Cerebellar nuclear complex (tissue), 1 donor: ENCODE measurements at regions not wholly inside any gene's neighbourhood (a gene's known extent, or its start where the extent isn't known, plus 50 kb on each side); places are given as distances from the start of the nearest gene placed in this dataset.

ENCODE experiments used
- DNase-seq, 2 experiments: peaks; one replicate each; lab custom pipeline; 2025; lab: John Stamatoyannopoulos, UW

DNA sequence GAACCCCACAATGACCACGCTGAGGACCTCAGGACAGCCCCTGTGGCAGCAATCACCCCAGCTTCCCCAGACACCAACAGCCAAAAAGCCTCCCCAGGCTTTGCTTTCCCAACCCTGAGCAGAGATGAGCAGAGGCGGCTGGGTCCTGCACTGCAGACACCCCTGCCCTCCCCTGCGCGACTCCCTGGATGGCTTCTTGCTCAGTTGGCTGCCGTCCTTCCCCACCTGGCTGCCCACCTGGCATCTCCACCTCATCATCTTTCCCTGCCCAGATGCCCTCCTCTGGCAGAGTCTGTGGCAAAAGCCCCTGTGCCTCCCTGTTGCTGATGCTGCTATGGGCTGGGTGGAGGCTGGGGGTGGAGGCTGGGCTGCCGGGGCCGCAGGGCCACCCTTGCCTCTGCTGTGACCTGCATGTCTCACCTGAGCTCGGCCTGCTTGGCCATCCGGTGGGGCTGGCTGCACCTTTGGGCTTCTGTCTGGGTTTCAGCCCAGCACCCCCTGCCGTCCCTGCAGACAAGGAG is 567.7 kb downstream of the TCERG1L start:
- no peak for DNase-seq

DNA sequence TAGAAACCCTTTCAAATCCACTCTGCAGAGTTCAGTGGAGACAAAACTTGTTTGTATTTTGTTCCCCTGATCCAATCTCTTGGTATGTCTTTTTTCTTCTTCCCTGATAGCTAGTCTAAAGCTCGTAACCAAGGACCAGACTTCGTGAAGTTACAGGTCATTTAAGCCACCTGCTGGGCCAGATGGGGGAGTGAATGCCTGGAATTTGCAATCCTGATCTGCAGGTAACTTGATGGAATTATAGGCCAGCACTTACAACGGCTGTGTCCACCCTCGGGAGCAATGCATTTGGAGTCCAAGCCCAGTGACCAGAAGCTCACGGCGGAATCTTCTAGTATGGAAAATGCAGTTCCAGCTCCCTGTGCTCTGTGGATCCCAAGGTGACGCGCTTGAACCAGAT is 566.9 kb downstream of the TCERG1L start:
- no peak for DNase-seq

DNA sequence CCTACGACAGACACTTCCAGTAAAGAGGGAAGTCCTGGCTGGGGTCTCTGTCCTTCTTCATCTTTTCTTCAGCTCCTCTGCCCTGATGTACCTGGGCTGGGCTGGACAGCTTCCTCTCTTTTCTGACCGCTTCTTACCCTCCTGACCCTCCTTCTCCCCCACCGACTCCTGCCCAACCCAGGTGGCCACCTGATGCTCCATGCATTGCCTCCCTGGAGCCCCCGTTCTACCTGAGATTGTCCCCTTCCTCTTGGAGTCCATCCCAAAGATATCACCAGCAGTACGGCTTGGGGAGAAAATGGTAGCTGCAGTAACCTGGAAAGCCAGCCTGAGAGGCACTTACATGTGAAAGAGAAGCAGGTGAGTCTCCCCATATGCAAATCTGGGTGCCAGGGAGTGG is 566.3 kb downstream of the TCERG1L start:
- DNase-seq, result no peak

DNA sequence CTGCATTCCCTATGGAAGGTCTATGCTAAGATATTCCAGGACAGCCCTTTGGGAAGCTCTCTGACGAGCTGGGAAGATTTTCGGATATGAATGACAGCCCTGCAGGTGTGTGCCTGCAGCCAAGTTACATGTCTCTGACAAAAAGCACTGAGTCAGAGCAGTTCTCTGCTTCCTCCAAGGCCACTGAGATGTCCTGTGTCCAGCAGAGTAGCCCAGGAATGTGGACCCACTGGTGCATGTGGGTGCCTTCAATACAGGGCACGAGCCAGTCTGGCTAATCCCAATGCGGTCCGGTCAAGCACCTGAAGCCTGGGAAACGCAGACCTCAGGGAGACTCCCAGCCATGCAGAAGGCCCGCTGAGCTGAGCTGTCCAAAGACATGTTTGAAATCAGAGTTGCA is 565.7 kb downstream of the TCERG1L start:
- DNase-seq, result no peak

DNA sequence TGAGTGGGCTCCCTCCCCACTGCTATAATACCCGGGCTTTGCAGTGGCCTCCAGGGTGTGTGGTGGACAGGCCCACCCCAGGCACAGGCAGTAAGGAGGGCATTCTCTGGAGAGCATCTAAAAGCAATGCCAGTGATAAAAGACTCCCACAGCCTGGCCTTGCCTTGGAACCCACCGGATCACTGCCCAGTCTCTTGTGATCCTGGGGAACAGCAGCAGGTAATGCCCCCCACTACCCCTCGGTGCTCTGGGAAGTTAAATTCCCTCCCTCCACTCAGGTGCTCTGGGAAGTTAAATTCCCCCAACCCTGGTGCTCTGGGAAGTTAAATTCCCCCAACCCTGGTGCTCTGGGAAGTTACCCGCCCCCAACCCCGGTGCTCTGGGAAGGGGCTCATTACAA is 565.2 kb downstream of the TCERG1L start:
- DNase-seq, result no peak

DNA sequence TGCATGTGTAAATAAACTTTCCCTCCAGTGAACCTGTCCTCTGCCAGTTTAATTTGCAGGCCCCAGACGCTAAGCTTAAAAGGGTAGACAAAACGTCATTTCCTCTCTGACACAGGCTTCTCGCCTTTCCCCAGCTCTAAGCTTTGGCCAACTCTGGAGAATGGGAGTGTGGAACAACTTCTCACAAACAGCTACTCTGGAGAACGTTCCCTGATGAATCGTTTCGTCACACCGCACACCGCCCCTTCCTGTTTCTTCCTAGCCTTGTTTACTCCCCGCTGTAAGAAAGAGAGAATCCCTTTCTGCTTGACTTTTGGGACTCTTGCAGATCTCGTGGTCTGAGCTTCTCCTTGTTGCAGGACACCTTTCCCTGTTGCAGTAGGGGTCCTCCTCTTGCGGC is 564.2 kb downstream of the TCERG1L start:
- no peak for DNase-seq

DNA sequence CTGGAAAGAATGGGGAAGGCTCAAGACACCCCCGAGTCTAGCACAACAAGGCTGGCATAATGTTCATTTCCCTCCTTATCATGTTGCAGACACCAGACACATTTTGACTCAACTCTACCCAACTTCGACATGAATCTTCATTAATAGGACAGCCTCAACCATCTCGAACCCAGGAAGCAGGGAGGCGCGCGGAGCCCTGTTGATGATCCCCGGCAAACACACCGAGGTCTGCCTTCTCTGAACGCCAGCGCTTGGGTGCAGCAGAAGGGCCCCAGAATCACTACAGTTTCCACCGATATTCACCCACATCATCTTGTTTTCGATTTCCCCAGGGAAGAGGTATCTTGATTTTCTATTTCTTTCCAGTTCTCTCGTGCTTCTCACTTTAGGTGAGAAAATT is 563.6 kb downstream of the TCERG1L start:
- no peak for DNase-seq

DNA sequence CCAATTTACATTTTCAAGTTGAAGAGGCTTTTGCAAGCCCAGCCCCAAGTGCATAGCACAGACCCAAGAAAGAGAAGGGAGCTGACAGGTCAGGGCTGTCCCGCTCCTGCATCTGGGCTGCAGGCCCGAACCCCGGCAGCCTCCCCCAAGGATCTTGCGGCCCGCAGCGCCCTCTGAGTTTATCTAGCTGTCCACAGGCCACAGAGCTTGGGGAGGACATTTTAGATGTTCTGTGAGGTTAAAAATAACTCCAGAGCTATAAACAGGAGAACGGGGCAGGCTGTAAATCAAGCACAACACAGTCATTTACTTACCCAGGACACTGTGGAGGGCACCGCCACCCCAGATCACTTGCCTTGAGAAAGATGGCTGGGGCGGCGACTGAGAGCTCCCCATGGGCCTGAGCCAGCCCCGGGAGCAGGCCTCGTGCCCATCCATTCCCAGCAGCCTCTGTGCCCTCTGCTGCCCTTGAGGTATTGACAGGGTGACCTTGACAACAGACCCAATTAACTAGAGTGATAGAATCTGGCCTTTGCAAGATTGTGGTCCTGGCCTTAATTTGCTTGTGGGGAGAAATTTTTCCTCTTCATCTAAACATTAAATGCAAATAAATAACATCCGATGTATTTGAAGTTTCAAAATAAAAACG is 563.0 kb downstream of the TCERG1L start:
- no peak for DNase-seq

DNA sequence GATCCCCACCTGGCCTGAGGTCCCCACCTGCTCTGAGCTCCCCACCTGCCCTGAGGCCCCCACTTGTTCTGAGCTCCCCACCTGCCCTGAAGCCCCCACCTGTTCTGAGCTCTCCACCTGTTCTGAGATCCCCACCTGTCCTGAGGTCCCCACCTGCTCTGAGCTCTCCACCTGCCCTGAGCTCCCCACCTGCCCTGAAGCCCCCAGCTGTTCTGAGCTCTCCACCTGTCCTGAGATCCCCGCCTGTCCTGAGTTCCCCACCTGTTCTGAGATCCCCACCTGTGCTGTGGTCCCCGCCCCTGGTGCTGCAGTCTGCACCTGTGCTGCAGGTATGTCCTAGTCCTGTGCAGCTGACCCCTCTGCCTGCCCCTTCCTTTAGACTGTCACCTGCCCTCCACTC is 561.6 kb downstream of the TCERG1L start:
- DNase-seq, result no peak

DNA sequence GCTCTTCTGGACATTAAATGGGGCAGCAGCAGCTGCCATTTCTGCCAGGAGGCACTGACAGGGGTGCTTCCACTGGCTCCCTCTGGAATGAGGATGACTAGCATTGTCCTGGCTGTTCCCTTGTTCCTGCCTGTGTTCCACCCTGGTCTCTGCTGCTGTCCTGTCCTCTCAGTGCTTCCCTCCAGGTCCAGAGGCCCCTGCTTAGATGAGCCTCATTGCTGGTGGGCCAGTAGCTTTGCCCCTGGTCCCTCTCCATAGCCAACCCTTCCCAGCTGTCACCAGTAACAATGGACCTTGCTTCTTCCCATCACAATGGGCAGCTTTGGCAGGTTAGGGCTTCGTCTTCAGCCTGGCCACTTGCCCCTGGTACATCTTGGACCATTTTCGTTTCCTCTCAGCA is 561.1 kb downstream of the TCERG1L start:
- no peak for DNase-seq

DNA sequence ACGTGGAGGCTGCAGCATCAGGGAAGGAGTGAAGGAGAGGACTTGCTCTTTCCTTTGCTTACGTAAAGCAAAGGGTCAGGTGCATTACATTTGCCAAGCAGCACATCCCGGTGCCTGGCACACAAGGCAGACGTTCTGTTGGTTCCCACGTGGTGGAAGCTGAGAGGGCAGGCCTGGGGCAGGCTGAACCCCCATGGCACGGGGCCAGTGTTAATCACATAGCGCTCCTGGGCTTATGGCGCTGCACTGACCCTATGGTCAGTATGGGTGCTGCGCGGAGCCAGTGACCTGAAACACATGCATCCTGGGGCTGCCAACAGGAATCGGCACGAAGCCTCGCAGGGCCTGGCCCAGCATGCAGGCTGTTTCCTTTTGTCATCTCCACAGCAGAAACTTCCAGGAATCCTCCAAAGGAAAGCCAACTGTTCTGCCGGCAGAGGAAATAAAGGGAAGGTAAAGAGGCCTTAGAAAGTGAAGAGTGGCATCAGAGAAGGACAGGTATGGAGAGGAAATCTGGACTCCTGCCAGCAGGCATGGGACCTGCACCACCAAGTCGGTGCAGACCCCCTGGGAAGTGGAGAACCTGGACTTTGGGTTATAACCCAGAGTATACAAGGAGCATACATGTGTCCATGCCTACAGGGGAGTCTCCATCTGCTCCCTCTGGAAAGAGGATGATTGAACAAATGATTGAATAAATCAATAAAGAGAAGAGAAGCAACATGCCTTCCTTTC is 560.2 kb downstream of the TCERG1L start:
- no peak for DNase-seq

DNA sequence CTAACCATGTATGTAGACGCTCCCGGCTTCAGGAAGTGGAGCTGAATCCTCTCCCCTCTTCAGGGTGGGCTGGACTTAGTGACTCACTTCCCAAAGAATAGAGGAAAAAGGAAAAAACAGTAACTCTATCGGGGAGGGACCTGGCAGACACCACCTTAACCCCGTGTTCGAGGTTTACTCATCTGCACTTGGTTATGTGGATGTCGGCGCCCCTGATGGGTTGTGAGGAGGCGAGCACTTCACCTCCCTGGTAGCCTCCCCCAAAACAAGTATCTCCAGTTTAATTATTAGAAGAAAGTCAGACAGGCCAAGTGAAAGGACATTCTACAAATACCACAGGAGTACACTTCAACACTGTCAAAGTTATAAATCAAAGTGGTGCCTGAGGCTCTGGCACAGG is 559.7 kb downstream of the TCERG1L start:
- no peak for DNase-seq

DNA sequence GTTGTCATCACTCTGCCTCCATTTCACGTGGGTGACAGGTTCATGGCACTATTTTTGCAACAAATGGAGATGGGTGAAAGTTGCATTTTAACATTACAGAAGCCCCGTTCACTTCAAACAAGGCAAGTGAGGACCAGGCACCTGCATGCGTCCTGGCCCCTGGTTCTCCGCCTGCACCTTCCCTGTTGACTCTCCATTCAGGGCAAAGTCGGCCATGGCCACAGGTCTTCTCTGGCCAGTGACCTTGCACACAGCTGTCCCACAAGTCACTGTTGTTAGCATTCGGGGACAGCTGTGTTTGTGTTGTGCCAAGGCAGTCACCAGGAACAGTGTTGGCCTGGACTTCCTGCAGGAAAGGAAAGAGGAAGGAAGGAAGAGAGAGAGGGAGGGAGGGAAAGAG is 554.9 kb downstream of the TCERG1L start:
- DNase-seq, result no peak

DNA sequence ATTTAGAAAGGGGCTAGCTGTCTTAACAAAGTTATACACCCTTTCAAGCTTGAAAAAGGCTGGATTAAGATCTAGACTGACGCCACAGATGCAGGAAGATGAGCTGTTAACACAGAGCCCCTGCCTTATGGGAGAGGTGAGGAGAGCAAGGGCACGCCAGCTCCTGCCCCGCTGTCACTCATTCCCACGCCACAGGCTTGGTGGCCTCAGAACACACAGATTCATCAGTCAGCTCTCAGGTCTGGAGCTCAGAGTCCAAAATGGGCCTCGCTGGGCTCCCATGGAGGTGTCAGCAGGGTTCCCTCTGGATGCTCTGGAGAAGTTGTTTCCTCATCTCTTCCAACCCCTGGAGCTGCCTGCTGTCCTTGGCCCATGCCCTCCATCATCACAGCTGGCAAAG is 554.2 kb downstream of the TCERG1L start:
- DNase-seq, result no peak

DNA sequence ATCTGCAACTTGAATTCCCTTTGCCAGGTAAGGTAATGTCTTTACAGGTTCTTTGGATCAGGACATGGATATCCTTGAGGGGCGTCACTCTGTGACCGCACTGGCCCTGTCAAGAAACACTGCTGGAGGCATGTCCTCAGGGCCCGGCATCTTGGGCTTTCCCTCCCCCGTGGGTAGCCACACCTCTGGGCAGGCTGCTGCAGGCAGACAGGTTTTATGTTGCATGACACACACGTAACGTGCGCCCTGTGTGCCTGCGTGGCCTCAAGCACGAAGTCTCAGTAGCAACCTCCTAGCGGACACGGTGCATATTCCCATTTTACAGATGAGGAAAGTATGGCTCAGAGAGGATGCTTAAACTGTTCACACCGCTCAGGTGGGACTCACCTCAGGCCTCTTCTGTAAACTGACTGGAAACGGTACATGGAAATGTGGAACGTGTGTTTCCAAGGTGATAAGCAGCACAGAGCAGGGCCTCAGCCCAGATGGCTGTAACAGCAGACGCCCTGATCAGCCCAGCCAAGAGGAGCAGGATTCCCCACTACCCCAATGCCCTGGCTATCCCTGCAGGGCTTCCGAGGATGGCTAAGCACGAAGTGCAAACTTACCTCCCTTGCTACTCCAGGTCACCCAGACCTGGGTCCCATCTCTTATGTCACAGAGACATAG is 553.6 kb downstream of the TCERG1L start:
- DNase-seq, result no peak

DNA sequence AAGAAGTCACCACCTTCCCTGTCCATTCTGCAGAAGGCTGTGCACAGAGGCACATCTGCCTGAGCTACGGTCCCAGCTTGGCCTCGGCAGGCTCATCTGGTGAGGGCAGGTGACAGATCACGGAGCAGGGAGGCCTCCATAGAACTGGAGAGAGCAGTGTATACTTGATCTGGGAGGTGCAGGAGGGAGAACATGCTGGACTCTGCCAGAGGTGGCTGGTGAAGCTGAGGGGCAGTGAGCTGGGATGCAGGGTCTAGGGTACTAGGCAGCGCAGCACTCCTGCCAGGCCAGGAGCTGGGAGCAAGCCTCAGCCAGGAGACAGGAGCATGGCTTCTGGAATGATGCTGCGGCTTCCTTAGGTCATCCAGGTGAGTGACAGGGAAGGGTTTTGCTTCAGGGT is 553.0 kb downstream of the TCERG1L start:
- no peak for DNase-seq

DNA sequence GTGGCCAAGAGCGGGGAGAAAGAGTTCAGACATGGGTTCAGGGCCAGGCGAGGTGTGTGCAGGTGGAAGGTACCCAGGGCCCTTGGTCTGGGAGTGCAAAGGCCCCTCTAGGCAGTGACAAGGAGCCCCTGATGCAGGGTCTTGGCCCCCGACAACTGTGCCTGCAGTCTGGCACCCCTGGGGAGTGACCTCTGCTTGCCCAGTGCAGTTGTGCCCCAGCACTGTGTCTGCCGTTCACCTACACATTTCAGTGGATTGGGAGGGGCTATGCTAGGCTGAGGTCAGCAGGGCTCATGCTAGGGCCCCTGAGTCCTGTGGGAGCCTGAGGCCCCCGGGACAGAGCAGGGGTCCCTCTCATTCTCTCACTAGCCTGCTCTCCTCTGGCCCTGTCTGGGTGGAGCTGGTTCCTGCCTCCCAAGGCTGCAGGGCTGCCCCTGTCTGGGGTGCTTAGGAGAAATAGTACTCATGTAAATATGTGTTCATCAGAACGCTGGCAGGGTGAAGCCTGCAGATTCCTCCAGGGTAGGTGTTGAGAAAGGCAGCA is 550.4 kb downstream of the TCERG1L start:
- DNase-seq, result no peak

DNA sequence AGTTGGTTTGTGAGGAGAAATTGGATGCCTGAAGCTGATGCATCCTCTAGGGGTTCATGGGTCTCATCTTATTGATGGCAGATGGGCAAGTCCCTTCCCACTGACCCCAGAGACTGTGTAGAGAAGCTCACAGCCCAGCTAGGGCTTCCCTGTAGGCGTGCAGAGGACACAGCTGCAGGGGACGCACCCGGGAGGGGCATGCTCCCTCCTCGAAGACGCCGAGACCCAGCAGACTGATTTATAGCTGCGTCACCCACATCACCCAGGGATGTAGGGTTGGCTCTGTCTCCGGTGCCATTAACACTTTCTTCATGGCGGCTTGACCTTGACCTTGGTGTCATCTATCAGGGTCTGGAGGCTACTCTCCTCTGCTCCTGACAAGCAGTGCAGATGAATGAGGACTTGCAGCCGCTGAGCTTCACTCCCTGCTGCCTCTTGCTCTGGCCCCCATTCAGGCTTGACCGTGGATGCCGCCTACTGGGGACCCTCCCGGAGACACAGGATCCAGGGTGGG is 549.7 kb downstream of the TCERG1L start:
- no peak for DNase-seq

DNA sequence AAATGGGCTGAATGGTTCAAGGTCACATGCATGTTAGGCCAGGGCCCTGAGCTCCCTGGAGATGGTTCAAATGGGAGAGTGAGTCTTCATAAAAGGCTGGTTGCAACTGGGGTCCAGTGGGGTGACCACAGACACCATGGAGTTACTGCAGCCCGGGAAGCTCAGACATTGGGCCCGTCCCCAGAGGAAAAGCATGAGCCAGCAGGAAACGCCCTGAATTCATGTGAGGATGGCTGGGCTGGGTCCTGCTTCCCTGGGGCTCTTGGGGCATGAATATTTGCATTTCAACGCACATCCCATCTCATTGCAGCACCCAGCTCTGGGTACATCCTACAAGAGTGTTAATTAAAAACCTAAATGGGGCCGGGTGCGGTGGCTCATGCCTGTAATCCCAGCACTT is 549.0 kb downstream of the TCERG1L start:
- no peak for DNase-seq

DNA sequence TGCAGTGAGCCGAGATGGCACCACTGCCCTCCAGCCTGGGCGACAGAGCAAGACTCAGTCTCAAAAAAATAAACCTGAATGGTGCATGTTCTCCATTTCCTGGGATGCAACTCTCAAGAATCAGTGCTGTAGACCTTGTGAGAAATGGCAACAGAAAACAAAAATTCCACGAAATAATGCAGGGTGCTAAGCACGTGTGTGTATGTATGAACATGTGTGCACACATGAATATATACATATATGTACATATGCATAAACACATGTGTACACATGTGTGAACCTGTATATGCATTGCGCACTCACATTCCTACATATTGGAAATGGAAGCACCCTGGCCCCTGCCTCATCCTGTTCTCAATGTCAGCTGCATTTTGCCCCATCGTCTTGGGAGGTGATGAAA is 548.5 kb downstream of the TCERG1L start:
- DNase-seq, result no peak

DNA sequence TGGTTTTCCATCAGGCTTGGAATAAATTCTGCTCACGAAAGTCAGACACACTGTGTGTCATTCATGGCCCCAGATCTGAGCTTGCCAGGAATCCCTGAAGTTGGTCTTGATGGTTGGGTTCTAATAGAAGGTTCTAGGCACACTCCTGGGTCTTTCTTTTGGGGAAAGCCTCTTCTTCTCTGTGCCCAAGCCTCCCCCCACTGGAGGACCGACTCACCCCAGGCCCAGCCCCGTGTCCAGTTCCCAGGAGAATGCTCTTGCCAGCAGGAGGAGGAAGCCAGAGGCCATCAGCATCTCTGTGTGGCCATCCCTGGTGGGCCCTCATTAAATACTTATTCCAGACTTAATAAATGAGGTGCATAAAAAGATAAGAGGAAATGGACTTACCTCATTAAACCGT is 548.0 kb downstream of the TCERG1L start:
- DNase-seq, result no peak

DNA sequence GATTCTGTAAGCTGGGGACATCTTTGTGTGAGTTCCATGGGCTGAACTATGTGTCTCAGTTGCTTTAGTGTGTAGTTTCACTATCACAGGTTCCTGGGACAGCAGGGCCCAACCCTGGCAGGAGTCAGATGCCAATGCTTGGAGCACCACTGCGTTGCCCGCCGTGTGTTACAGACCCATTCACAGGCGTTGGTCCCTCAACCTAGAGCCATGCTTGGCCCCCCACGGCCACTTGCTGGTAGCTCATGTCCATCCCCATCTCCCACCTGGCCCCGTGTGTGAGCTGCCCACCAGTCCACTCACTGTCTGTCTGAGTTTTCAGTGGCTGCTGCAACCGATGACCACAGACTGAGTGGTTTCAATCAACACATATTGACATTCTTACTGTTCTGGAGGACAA is 546.9 kb downstream of the TCERG1L start:
- no peak for DNase-seq

DNA sequence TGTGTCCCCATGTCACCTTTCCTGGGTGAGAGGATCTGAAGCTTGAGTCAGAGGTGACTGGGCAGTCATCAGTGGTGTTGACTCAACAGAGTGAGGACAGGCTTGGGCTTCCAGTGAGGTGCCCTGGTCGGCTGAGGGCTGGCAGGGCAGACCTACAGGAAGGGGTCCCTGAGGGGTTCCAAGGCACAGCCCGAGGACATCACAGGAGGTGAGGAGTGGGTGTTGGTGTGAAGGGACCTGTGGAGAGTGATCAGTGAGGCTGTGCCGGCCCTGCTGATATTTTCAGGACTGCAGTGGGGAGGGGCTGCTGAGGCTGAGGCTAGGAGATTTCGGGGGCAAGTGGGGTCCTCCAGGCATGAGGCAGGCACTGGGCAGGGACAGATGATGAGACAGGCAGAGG is 545.5 kb downstream of the TCERG1L start:
- no peak for DNase-seq
